K562 (cell line): ENCODE measurements at regions not wholly inside any gene's neighbourhood (a gene's known extent, or its start where the extent isn't known, plus 50 kb on each side); places are given as distances from the start of the nearest gene placed in this dataset.

Experiments
- ATAC-seq: fragments of 200-7000 bp; cut with Tn5 transposase; 3 replicates; pipeline ENCODE4 v1.9.1; 2020; ENCODE audit warnings: moderate library complexity
- BruUV-seq: library from RNA; stranded (reverse); fragments of 400-500 nt; replicated peaks from 2 replicates; lab custom pipeline; 2021; lab: Mats Ljungman, UMichigan
- CTCF ChIA-PET: fragments of 300-600 bp; formaldehyde crosslinking; extraction: SDS; loops from one replicate; lab custom pipeline; 2021; ENCODE audit warnings: low intra/inter-chr PET ratio; lab: Yijun Ruan, JAX
- POLR2A ChIA-PET: fragments of 300-600, 350-650 bp; sonication (Branson Sonifier 250); formaldehyde crosslinking; extraction: SDS; loops from one replicate; lab custom pipeline; 2021; ENCODE audit warnings: antibody characterized with exemption, inconsistent platforms; lab: Yijun Ruan, JAX
- DNase-seq, 4 experiments: peaks; one replicate each; pipeline versions ENCODE4 v3.0.0 to v3.0.0-alpha.2; 2011 to 2018; ENCODE audit warnings: low spot score in 3 of 4, mixed read lengths in 3 of 4; ENCODE audit errors: extremely low read depth in 1 of 4
- FAIRE-seq: peaks from 2 replicates; lab custom pipeline; 2011; peaks lifted over from hg19 to GRCh38; lab: Jason Lieb, UNC
- H2AFZ ChIP-seq: 2 replicates; pipeline ENCODE4 v1.6.0; 2011; ENCODE audit warnings: low read depth, low read length, control low read depth, inconsistent platforms
- H3K27ac ChIP-seq: fragments of 200-600 bp; 3 replicates; pipeline ENCODE4 v1.8.0; 2011; ENCODE audit warnings: low read depth, mild to moderate bottlenecking, control low read depth, inconsistent platforms, low read length, moderate library complexity, mixed read lengths; ENCODE audit errors: extremely low read depth
- H3K27me3 ChIP-seq, 2 experiments: fragments of 300-600 bp in 1 of 2; 2 replicates in 1 of 2; 3 replicates in 1 of 2; pipeline versions ENCODE4 v1.6.0 to v1.8.0; 2011; ENCODE audit warnings: inconsistent platforms in 2 of 2, low read length in 2 of 2, mild to moderate bottlenecking in 1 of 2, mixed read lengths in 1 of 2, moderate library complexity in 1 of 2; ENCODE audit not compliant: control insufficient read depth in 2 of 2, insufficient read depth in 2 of 2
- H3K36me3 ChIP-seq: fragments of 300-600 bp; 3 replicates; pipeline ENCODE4 v1.8.0; 2011; ENCODE audit warnings: mild to moderate bottlenecking, low read length, inconsistent platforms; ENCODE audit not compliant: control insufficient read depth, insufficient read depth
- H3K4me1 ChIP-seq, 2 experiments: fragments of 200-600 bp in 1 of 2; replicated peaks in 1 of 2; 2 replicates in 1 of 2; 3 replicates in 1 of 2; pipeline versions ENCODE4 v1.5.1 to v1.8.0; 2011; ENCODE audit warnings: inconsistent platforms in 2 of 2, low read length in 2 of 2, mild to moderate bottlenecking in 1 of 2, mixed read lengths in 1 of 2, moderate library complexity in 1 of 2; ENCODE audit not compliant: control insufficient read depth in 2 of 2, insufficient read depth in 2 of 2
- H3K4me2 ChIP-seq: 2 replicates; pipeline ENCODE4 v1.6.1; 2011; ENCODE audit warnings: low read length, control low read depth, inconsistent platforms, mixed read lengths; ENCODE audit not compliant: insufficient read depth
- H3K4me3 ChIP-seq: fragments of 200-600 bp; sonication (generic), shearing (Covaris generic); 2 replicates; pipeline ENCODE4 v1.5.1; 2016; ENCODE audit warnings: control low read depth, inconsistent platforms
- H3K79me2 ChIP-seq: fragments of 200-600 bp; 3 replicates; pipeline ENCODE4 v1.8.0; 2011; ENCODE audit warnings: low read length, inconsistent platforms; ENCODE audit not compliant: control insufficient read depth, insufficient read depth
- H3K9ac ChIP-seq, 2 experiments: 2 replicates each; pipeline versions ENCODE4 v1.6.0 to v1.6.1; 2011; ENCODE audit warnings: low read depth in 2 of 2, low read length in 2 of 2, control low read depth in 1 of 2, inconsistent platforms in 1 of 2, mild to moderate bottlenecking in 1 of 2, mixed read lengths in 1 of 2; ENCODE audit not compliant: insufficient read depth in 1 of 2
- H3K9me1 ChIP-seq: one replicate; pipeline ENCODE4 v1.6.0; 2011; ENCODE audit warnings: inconsistent platforms, mild to moderate bottlenecking, low read length, moderate library complexity; ENCODE audit not compliant: control insufficient read depth, insufficient read depth
- H3K9me3 ChIP-seq: replicated peaks from 2 replicates; pipeline ENCODE4 v1.5.1; 2011; ENCODE audit warnings: low read depth, low read length, inconsistent platforms; ENCODE audit not compliant: control insufficient read depth, insufficient read depth
- H4K20me1 ChIP-seq: replicated peaks from 2 replicates; pipeline ENCODE4 v1.6.1; 2011; ENCODE audit warnings: low read length, inconsistent platforms, mixed read lengths; ENCODE audit not compliant: control insufficient read depth, insufficient read depth
- BRCA1 ChIP-seq, 2 experiments: fragments of 450-650 bp in 1 of 2; sonication (generic) in 1 of 2; formaldehyde crosslinking in 1 of 2; IDR thresholded peaks; 2 replicates each; pipeline versions ENCODE4 v1.5.0 to v1.6.1; 2017 to 2020; ENCODE audit warnings: mild to moderate bottlenecking in 1 of 2, missing genetic modification reagents in 1 of 2
- DNMT1 ChIP-seq: fragments of 450-650 bp; IDR thresholded peaks from 2 replicates; pipeline ENCODE4 v1.6.1; 2016; ENCODE audit warnings: antibody characterized with exemption, mild to moderate bottlenecking
- FOS ChIP-seq: IDR thresholded peaks from 3 replicates; pipeline ENCODE4 v1.6.1; 2011; ENCODE audit not compliant: insufficient read length; ENCODE audit errors: extremely low read depth
- JUNB ChIP-seq: fragments of 450-650 bp; formaldehyde crosslinking; conservative IDR thresholded peaks from 2 replicates; pipeline ENCODE4 v1.4.0; 2020; ENCODE audit warnings: mild to moderate bottlenecking
- MLLT1 ChIP-seq, 2 experiments: fragments of 450-650 bp; IDR thresholded peaks; 2 replicates each; pipeline ENCODE4 v1.6.1; 2016
- NONO ChIP-seq, 2 experiments: fragments of 200-400 bp in 1 of 2; fragments of 450-650 bp in 1 of 2; formaldehyde crosslinking in 1 of 2; IDR thresholded peaks; 2 replicates each; pipeline ENCODE4 v1.6.1; 2017; ENCODE audit warnings: low read depth in 2 of 2, mild to moderate bottlenecking in 2 of 2, moderate library complexity in 2 of 2, low read length in 1 of 2
- RAD51 ChIP-seq: fragments of 450-650 bp; IDR thresholded peaks from 2 replicates; pipeline ENCODE4 v1.7.1; 2016; ENCODE audit warnings: low read depth, mild to moderate bottlenecking, borderline replicate concordance
- RB1 ChIP-seq: fragments of 450-650 bp; IDR thresholded peaks from 2 replicates; pipeline ENCODE4 v1.6.1; 2017; ENCODE audit warnings: low read depth, mild to moderate bottlenecking
- RBM39 ChIP-seq: fragments of 200-400 bp; formaldehyde crosslinking; optimal IDR thresholded peaks from 2 replicates; pipeline ENCODE3; 2018; ENCODE audit warnings: low read depth, low read length
- TFAM ChIP-seq: fragments of 250-450 bp; sonication (Bioruptor Pico); conservative IDR thresholded peaks from 2 replicates; pipeline ENCODE4 v1.5.0; 2021; ENCODE audit warnings: mild to moderate bottlenecking, moderate library complexity
- TGIF2 ChIP-seq: sonication (generic); formaldehyde crosslinking; IDR thresholded peaks from 2 replicates; pipeline ENCODE4 v1.8.1; 2022; ENCODE audit warnings: mild to moderate bottlenecking, missing genetic modification reagents, moderate library complexity
- ZNF146 ChIP-seq: IDR thresholded peaks from one replicate; pipeline ENCODE4 v1.6.1; 2018; ENCODE audit warnings: missing compliant biosample characterization; ENCODE audit not compliant: unreplicated experiment
- ZNF253 ChIP-seq: fragments of 250-450 bp; sonication (Bioruptor Pico); conservative IDR thresholded peaks from 2 replicates; pipeline ENCODE4 v1.6.1; 2021; ENCODE audit warnings: mild to moderate bottlenecking
- ZNF431 ChIP-seq: sonication (generic); formaldehyde crosslinking; IDR thresholded peaks from 2 replicates; pipeline ENCODE4 v1.8.0; 2022; ENCODE audit warnings: mild to moderate bottlenecking, missing genetic modification reagents
- ZNF76 ChIP-seq: fragments of 250-450 bp; sonication (Bioruptor Pico); IDR thresholded peaks from 2 replicates; pipeline ENCODE4 v1.4.0; 2020; ENCODE audit warnings: mild to moderate bottlenecking, moderate library complexity, borderline replicate concordance
- ZNF780A ChIP-seq: fragments of 250-450 bp; sonication (Bioruptor Pico); IDR thresholded peaks from 2 replicates; pipeline ENCODE4 v1.5.0; 2021; ENCODE audit warnings: mild to moderate bottlenecking
- WGBS: fragments of 100-300 bp; shearing (Covaris generic); methylation state at CpG from one replicate; pipeline ENCODE4 v1.1.6; 2016; ENCODE audit warnings: low coverage, mixed read lengths; ENCODE audit not compliant: insufficient coverage; ENCODE audit errors: missing lambda C conversion rate; 5-methylcytosine and 5-hydroxymethylcytosine counted together
- in situ Hi-C: fragments of 300-500 bp; cut with MboI; formaldehyde crosslinking; loops from 4 replicates; pipeline ENCODE4 v1.15.0; 2018; ENCODE audit warnings: inconsistent platforms, mixed read lengths
- intact Hi-C: fragments of 100-400 bp; cut with micrococcal nuclease; formaldehyde crosslinking; loops from 2 replicates; pipeline ENCODE4 v1.14.2; 2022
- TF ChIP-seq, protein P1 (sequence below): sonication (generic); formaldehyde crosslinking; IDR thresholded peaks from 2 replicates; pipeline ENCODE4 v1.8.1; 2022; ENCODE audit warnings: missing genetic modification reagents

DNA sequence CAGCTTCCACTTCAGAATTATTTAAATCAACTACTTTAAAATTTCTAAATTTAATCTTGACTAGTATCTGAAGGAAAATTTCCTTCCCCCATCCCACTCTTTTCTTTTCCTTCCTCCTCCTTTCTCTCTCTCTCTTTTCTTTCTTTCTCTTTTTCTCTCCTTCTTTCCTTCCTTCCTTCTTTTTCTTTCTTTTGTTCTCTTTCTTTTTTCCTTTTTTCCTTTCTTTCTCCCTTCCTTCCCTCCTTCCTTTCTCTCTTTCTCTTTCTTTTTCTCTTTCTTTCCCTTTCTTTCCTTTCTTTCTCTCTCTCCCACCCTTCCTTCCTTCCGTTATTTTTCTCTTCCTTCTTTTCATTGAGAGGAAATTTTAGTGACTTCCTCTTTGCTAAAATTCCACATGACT lies 132.0 kb upstream of the CDH19 start:
- no TSS peak for BruUV-seq
- no peaks in the 10 kb centered on the region for H3K9me1 ChIP-seq
- POLR2A ChIA-PET = no interaction called here
- FAIRE-seq = no peak
- H3K27me3 ChIP-seq = no peaks in the 10 kb centered on the region
- H3K79me2 ChIP-seq = no peaks in the 10 kb centered on the region
- no peak overlapping the region for H3K27ac ChIP-seq
- ATAC-seq = no peak
- intact Hi-C loops (no loop called here), in situ Hi-C loops (no loop called here)
- H3K9me3 ChIP-seq = no peaks in the 10 kb centered on the region
- H3K36me3 ChIP-seq = no peaks in the 10 kb centered on the region
- WGBS = 0% methylated on average over 1 of the region's 1 CpG
- no peak overlapping the region for H3K4me3 ChIP-seq
- H3K4me1 ChIP-seq = no peaks in the 10 kb centered on the region
- CTCF ChIA-PET = no interaction called here
- TF ChIP-seq ZNF431 (CRISPR knock-in tag) = no peak
- no peak for TF ChIP-seq BRCA1 (IDR thresholded peaks at IDR 0.05)
- TF ChIP-seq BRCA1 (CRISPR knock-in tag; IDR thresholded peaks at IDR 0.05) = no peak
- no peak for TF ChIP-seq NONO (IDR thresholded peaks at IDR 0.05; ENCODE audit: low read depth in 2 of 2, low read length in 1 of 2)
- no peak for TF ChIP-seq TFAM (CRISPR knock-in tag)
- no peak for TF ChIP-seq ZNF780A (CRISPR knock-in tag)
- no peak for TF ChIP-seq ZNF253
- no peak for TF ChIP-seq DNMT1
- no peak for TF ChIP-seq RB1
- H2AFZ ChIP-seq = no peak overlapping the region
- H4K20me1 ChIP-seq = no peaks in the 10 kb centered on the region
- H3K4me2 ChIP-seq = no peak overlapping the region
- no peak for DNase-seq
- no peak overlapping the region for H3K9ac ChIP-seq

DNA sequence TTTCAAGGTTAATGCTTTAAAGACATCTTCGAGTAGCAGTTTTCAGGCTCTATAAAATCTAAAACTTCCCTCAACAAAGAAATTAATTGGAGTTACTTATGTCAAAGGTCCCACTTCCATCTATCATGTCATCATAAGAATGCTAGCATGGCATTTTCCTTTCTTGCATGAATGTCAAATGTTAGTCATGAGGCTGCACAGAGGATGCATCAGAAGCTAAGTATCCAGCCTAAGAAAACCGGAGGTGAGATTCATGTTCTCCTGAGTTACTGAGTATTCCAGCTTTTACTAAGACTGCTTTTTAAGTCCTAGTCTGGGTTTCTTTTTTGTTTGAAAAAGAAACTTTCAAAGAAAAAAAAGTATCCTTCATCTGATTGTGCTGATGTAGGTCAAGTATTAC lies 130.6 kb upstream of the CDH19 start:
- ChIA-PET POLR2A (no interaction called here), CTCF (no interaction called here)
- no peaks in the 10 kb centered on the region for H3K4me1 ChIP-seq
- no peak overlapping the region for H3K9ac ChIP-seq
- no peak overlapping the region for H3K27ac ChIP-seq
- H3K79me2 ChIP-seq = no peaks in the 10 kb centered on the region
- intact Hi-C loops = no loop called here
- no peak overlapping the region for H3K4me2 ChIP-seq
- H3K9me3 ChIP-seq = no peaks in the 10 kb centered on the region
- H4K20me1 ChIP-seq = no peaks in the 10 kb centered on the region
- no peak for DNase-seq
- ATAC-seq = no peak
- H3K36me3 ChIP-seq = no peaks in the 10 kb centered on the region
- H3K9me1 ChIP-seq = no peaks in the 10 kb centered on the region
- WGBS = 0% methylated on average over 2 of the region's 2 CpGs
- in situ Hi-C loops = no loop called here
- no TSS peak for BruUV-seq
- no peak overlapping the region for H2AFZ ChIP-seq
- H3K27me3 ChIP-seq = no peaks in the 10 kb centered on the region
- FAIRE-seq = no peak
- H3K4me3 ChIP-seq = no peak overlapping the region
- no peak for TF ChIP-seq ZNF76 (CRISPR knock-in tag)
- TF ChIP-seq RAD51 = no peak
- no peak for TF ChIP-seq FOS
- no peak for TF ChIP-seq RBM39
- no peak for TF ChIP-seq ZNF146
- TF ChIP-seq JUNB = no peak
- TF ChIP-seq, protein P1, sequence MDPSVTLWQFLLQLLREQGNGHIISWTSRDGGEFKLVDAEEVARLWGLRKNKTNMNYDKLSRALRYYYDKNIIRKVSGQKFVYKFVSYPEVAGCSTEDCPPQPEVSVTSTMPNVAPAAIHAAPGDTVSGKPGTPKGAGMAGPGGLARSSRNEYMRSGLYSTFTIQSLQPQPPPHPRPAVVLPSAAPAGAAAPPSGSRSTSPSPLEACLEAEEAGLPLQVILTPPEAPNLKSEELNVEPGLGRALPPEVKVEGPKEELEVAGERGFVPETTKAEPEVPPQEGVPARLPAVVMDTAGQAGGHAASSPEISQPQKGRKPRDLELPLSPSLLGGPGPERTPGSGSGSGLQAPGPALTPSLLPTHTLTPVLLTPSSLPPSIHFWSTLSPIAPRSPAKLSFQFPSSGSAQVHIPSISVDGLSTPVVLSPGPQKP = no peak
- TF ChIP-seq MLLT1 (IDR thresholded peaks at IDR 0.05) = no peak
- no peak for TF ChIP-seq TGIF2 (CRISPR knock-in tag)
